ENCODE measurements at regions not wholly inside any gene's neighbourhood (a gene's known extent, or its start where the extent isn't known, plus 50 kb on each side); places are given as distances from the start of the nearest gene placed in this dataset.

GRCh38 chr18:56224669-56225561, 413.5 kb downstream of the TXNL1 start:
- H3K4me2 ChIP-seq (ENCODE audit: insufficient read depth in 1 of 2, low read depth in 2 of 2, low read length in 2 of 2), result no peak overlapping the region
- H3K4ac ChIP-seq (replicated peaks; ENCODE audit: insufficient read length, low read depth, low read length), result no peak overlapping the region
- H3K36me3 ChIP-seq (ENCODE audit: control insufficient read depth in 2 of 4, insufficient read depth in 4 of 4, low read length in 3 of 4), result no peaks in the 10 kb centered on the region
- no peak overlapping the region for H3K27ac ChIP-seq (ENCODE audit: low read depth, low read length)
- WGBS, 2 experiments (ENCODE audit: extremely low coverage in 1 of 2, insufficient coverage in 1 of 2, insufficient read length in 1 of 2, insufficient replicate concordance in 2 of 2, low coverage in 1 of 2, low lambda C conversion rate in 2 of 2, missing lambda C conversion rate in 1 of 2), result 90% methylated on average over 8 of the region's 8 CpGs; no CpG with 5 or more reads in 1 of the 2 experiments
- no peak overlapping the region for H4K5ac ChIP-seq (ENCODE audit: insufficient read length, low read depth, low read length)
- FAIRE-seq (no peak), DNase-seq (ENCODE audit: low read depth in 1 of 2, low spot score in 2 of 2) (no peak)
- no peak overlapping the region for H2AK5ac ChIP-seq (ENCODE audit: low read depth, low read length)
- no peak overlapping the region for H2BK5ac ChIP-seq (ENCODE audit: low read depth, low read length)
- H3K14ac ChIP-seq (ENCODE audit: insufficient read length), result no peak overlapping the region
- H2BK12ac ChIP-seq (ENCODE audit: low read depth, low read length), result no peak overlapping the region
- no peaks in the 10 kb centered on the region for H3K27me3 ChIP-seq (replicated peaks in 1 of 4; ENCODE audit: control insufficient read depth in 3 of 4, extremely low read depth in 1 of 4, insufficient read depth in 3 of 4, low read length in 3 of 4)
- H2BK20ac ChIP-seq (ENCODE audit: low read length), result no peak overlapping the region
- no peaks in the 10 kb centered on the region for H3K23me2 ChIP-seq (ENCODE audit: low read depth, low read length)
- no peak overlapping the region for H2BK15ac ChIP-seq (ENCODE audit: low read length)
- no peak overlapping the region for H3K9ac ChIP-seq (replicated peaks in 1 of 4; ENCODE audit: extremely low read depth in 1 of 4, low read depth in 3 of 4, low read length in 3 of 4)
- no peak overlapping the region for H3K23ac ChIP-seq (ENCODE audit: insufficient read length)
- H3K79me1 ChIP-seq (ENCODE audit: low read depth, low read length), result no peaks in the 10 kb centered on the region
- no peaks in the 10 kb centered on the region for H3K79me2 ChIP-seq (ENCODE audit: control insufficient read depth in 1 of 2, insufficient read depth in 2 of 2, low read length in 2 of 2)
- CTCF ChIA-PET (ENCODE audit: partially characterized antibody), result interaction anchor here (0.9 kb wide), 1 partner anchor 11 kb away, joined by 3 read pairs; no protein-coding TSS in a partner anchor
- H4K8ac ChIP-seq (ENCODE audit: extremely low read depth, insufficient read depth, low read length), result no peak overlapping the region
- H4K91ac ChIP-seq (replicated peaks; ENCODE audit: insufficient read length, low read length), result no peak overlapping the region
- no peaks in the 10 kb centered on the region for H3K9me3 ChIP-seq (ENCODE audit: insufficient read depth in 2 of 2, low read depth in 1 of 2, low read length in 1 of 2)
- no peak overlapping the region for H3K18ac ChIP-seq (ENCODE audit: extremely low read depth, low read length)
- no peak overlapping the region for H2AFZ ChIP-seq (ENCODE audit: low read length)
- H3K56ac ChIP-seq (replicated peaks; ENCODE audit: insufficient read length, low read depth, low read length), result no peak overlapping the region
- no peaks in the 10 kb centered on the region for H3K4me1 ChIP-seq (replicated peaks in 1 of 4; ENCODE audit: control insufficient read depth in 3 of 4, insufficient read depth in 4 of 4, low read length in 3 of 4)
- no peaks in the 10 kb centered on the region for H4K20me1 ChIP-seq (replicated peaks in 1 of 2; ENCODE audit: control insufficient read depth in 1 of 2, insufficient read depth in 2 of 2, low read length in 2 of 2)
- POLR2A ChIA-PET (ENCODE audit: partially characterized antibody), result no interaction called here
- H2BK120ac ChIP-seq (replicated peaks; ENCODE audit: low read depth, low read length), result no peak overlapping the region
- H3K4me3 ChIP-seq (ENCODE audit: extremely low read depth in 1 of 4, insufficient read depth in 2 of 4, low read depth in 3 of 4, low read length in 4 of 4), result no peak overlapping the region
- no peak for TF ChIP-seq NANOG (IDR thresholded peaks at IDR 0.05; ENCODE audit: insufficient read depth, low read depth, low read length, poor library complexity, severe bottlenecking)
- no peak for TF ChIP-seq TBP (IDR thresholded peaks at IDR 0.05; ENCODE audit: low read depth, low read length)
- no peak for TF ChIP-seq BCL11A (IDR thresholded peaks at IDR 0.05; ENCODE audit: low read depth in 2 of 2, low read length in 2 of 2)
- no peak for TF ChIP-seq SIN3A (conservative IDR thresholded peaks at IDR 0.05 in 1 of 2, IDR thresholded peaks at IDR 0.05 in 1 of 2; ENCODE audit: low read depth in 1 of 2, low read length in 2 of 2)
- TF ChIP-seq ASH2L (IDR thresholded peaks at IDR 0.05; ENCODE audit: low read length), result no peak
- no peak for TF ChIP-seq MAFK (IDR thresholded peaks at IDR 0.05; ENCODE audit: low read depth, low read length)
- no peak for TF ChIP-seq CREB1 (IDR thresholded peaks at IDR 0.05)
- no peak for TF ChIP-seq KDM5A (IDR thresholded peaks at IDR 0.05; ENCODE audit: low read length)
- TF ChIP-seq SP2 (IDR thresholded peaks at IDR 0.05; ENCODE audit: low read length), result no peak
- no peak for TF ChIP-seq JUND (IDR thresholded peaks at IDR 0.05; ENCODE audit: low read length)
- TF ChIP-seq GABPA (IDR thresholded peaks at IDR 0.05; ENCODE audit: borderline replicate concordance, insufficient read depth, low read length), result no peak
- TF ChIP-seq EZH2 (IDR thresholded peaks at IDR 0.05; ENCODE audit: low read depth, low read length, severe bottlenecking), result no peak
- TF ChIP-seq KDM4A (IDR thresholded peaks at IDR 0.05; ENCODE audit: low read depth, low read length, severe bottlenecking), result no peak

Data from H1 (cell line).